Activated B cell treated with CpG ODN at 0.5 μM for 24 hours (primary cell): ENCODE measurements at regions not wholly inside any gene's neighbourhood (a gene's known extent, or its start where the extent isn't known, plus 50 kb on each side); places are given as distances from the start of the nearest gene placed in this dataset.

Experiments
- ATAC-seq: fragments of 200-7000 bp; cut with Tn5 transposase; one replicate; pipeline ENCODE4 v1.10.0; 2021; ENCODE audit warnings: low read depth, mild to moderate bottlenecking, moderate library complexity
- CTCF ChIA-PET: fragments of 350-600 bp; sonication (Branson Sonifier 250); formaldehyde crosslinking; loops from one replicate; lab custom pipeline; 2021; ENCODE audit warnings: antibody characterized with exemption; lab: Charles Lee
- POLR2A ChIA-PET: fragments of 350-600 bp; sonication (Branson Sonifier 250); formaldehyde crosslinking; loops from one replicate; lab custom pipeline; 2021; ENCODE audit warnings: antibody characterized with exemption; lab: Charles Lee
- DNase-seq: peaks from one replicate; pipeline ENCODE4 v3.0.0; 2022
- H3K27ac Mint-ChIP-seq: one replicate; pipeline ENCODE4 v1.8.0; 2020; ENCODE audit warnings: mixed read lengths
- H3K27me3 Mint-ChIP-seq: one replicate; pipeline ENCODE4 v1.8.0; 2021; ENCODE audit warnings: mixed read lengths
- H3K36me3 Mint-ChIP-seq: one replicate; pipeline ENCODE4 v1.8.0; 2021; ENCODE audit warnings: low read depth, mixed read lengths
- H3K4me1 Mint-ChIP-seq: one replicate; pipeline ENCODE4 v1.8.0; 2021; ENCODE audit warnings: mixed read lengths
- H3K4me3 Mint-ChIP-seq: one replicate; pipeline ENCODE4 v1.8.0; 2020; ENCODE audit warnings: mild to moderate bottlenecking, mixed read lengths
- H3K9me3 Mint-ChIP-seq: one replicate; pipeline ENCODE4 v1.8.0; 2020; ENCODE audit warnings: mixed read lengths
- intact Hi-C: fragments of 100-400 bp; cut with micrococcal nuclease; formaldehyde crosslinking; loops from one replicate; pipeline ENCODE4 v1.15.1; 2024
- TF ChIP-seq, protein P1 (sequence below): fragments of 200-600 bp; IDR thresholded peaks from one replicate; pipeline ENCODE4 v1.8.0; 2022; ENCODE audit warnings: antibody characterized with exemption, mild to moderate bottlenecking

DNA sequence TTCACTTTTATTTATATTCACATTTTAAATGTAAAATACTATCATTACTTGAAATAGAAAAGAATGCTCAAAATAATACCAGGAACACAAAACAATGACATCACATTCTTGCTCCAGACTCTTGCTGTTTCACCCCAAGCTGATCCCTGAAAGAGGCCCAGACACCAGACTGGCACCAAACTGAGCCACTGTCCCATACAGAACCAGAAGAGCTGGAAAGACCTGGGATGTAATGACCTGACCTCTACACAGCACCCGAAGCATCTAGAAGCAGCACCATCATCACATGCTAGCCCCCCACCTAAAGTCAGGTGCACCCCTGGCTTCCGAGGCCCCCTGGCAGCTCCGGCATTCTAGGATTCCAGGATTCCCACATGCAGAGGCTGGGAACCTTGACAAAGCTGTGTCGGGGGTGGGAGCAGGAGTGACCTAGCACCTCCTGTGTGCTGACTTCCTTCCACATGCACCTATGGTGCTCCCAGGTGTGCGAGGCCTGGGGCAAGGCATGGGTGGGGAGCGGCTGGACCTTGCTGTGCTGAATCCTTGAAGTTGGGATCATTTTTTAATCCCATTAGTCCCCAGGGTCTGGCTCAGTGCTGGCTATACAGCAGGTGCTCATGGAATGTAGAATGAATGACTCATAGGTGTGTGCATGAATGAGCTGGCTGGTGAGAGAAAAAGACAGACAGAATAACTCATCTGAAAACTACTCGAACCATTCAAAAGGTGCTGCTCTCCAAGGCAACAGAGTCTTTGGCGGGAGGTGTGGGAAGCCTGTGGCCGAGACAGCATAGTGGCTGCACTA is 144.7 kb upstream of the IQSEC1 start:
- Mint-ChIP-seq H3K4me1 (no peaks in the 10 kb centered on the region), H3K27ac (no peak overlapping the region), H3K36me3 (no peaks in the 10 kb centered on the region), H3K27me3 (peaks cover 30% of the 10 kb centered on the region), H3K9me3 (no peaks in the 10 kb centered on the region), H3K4me3 (no peak overlapping the region)
- ChIA-PET CTCF (no interaction called here), POLR2A (no interaction called here)
- DNase-seq, result no peak
- TF ChIP-seq, protein P1, sequence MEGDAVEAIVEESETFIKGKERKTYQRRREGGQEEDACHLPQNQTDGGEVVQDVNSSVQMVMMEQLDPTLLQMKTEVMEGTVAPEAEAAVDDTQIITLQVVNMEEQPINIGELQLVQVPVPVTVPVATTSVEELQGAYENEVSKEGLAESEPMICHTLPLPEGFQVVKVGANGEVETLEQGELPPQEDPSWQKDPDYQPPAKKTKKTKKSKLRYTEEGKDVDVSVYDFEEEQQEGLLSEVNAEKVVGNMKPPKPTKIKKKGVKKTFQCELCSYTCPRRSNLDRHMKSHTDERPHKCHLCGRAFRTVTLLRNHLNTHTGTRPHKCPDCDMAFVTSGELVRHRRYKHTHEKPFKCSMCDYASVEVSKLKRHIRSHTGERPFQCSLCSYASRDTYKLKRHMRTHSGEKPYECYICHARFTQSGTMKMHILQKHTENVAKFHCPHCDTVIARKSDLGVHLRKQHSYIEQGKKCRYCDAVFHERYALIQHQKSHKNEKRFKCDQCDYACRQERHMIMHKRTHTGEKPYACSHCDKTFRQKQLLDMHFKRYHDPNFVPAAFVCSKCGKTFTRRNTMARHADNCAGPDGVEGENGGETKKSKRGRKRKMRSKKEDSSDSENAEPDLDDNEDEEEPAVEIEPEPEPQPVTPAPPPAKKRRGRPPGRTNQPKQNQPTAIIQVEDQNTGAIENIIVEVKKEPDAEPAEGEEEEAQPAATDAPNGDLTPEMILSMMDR, result no peak
- no peak for ATAC-seq
- intact Hi-C loops, result no loop called here

DNA sequence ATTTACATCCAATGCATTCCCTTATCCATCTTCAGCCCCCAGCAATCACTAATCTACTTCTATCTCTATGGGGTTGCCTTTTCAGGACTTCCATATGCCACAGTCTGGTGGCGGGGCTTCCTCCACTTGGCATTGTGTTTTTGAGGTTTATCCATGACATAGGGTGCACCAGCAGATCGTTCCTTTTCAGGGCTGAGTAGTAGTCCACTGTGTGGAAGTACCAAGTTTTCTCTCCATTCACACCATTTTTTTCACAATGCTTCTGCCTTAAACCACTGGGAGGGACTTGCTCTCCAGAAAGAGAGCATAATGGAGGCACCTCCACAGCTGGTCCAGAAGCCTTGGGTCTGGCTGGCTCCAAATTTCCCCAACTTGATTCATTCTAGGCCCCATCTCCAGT is 144.0 kb upstream of the IQSEC1 start:
- ATAC-seq, result no peak
- DNase-seq, result no peak
- Mint-ChIP-seq H3K27ac (no peak overlapping the region), H3K4me1 (no peaks in the 10 kb centered on the region), H3K4me3 (no peak overlapping the region), H3K27me3 (peaks cover 30% of the 10 kb centered on the region), H3K9me3 (no peaks in the 10 kb centered on the region), H3K36me3 (no peaks in the 10 kb centered on the region)
- ChIA-PET CTCF (no interaction called here), POLR2A (no interaction called here)
- TF ChIP-seq, protein P1, result no peak
- intact Hi-C loops, result no loop called here

DNA sequence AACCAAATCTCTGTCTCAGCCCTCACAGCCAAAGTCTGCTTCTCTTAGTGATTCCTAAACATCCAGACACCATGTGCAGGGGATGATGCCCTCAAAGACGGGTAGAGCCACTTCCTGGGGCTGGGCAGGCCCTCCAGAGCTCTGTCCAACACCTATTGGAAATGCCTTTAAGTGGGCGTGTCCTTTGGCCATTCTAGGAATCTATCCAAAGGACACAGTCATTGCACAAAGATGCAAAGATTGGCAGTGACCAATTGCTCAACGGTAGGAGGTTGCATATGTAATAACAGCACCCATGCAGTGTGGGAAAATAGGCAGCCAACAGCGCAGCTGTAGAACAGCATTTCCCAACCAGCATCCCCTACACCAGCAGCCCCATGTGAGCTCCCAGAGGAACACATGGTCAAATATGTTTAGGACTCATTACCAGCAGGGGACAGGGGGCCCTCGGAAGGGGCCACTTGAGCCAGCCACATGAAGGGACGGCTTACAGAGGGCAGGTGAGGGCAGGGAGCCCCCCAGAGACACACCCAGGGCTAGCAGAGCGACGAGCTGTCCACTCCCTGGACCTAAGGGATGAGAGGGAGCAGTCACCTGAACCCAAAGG is 142.8 kb upstream of the IQSEC1 start:
- H3K27me3 Mint-ChIP-seq, result peaks cover 32% of the 10 kb centered on the region
- POLR2A ChIA-PET, result no interaction called here

DNA sequence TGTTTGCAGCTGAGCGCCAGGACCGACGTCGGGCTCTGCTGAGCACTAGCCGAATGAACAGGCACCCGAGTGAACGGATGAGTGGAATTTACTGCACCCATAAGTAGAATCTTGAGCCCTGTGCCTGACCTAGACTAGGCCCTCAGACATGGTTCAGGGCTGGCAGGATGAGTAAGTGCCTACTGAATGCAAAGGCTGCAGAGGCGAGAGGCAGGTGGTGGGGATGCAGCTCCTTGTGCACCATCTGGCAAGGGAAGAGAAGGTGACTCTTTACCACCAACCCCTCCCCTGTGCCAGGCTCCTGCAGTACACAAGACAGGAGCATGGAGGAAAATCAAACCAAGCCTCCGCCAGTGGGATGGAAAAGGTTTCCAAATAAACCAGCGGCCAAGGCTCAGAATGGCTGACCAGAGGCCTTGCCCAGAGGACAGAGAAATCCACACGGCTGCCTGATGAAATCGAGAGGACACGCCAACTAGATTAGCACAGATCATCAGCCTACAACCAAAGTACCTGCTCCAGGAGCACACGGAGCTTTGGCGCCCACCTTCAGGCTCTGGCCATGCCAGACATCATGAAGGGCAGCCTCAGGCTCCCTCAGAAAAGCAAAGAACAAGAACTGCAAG is 141.7 kb upstream of the IQSEC1 start:
- TF ChIP-seq, protein P1, result no peak
- no peaks in the 10 kb centered on the region for H3K9me3 Mint-ChIP-seq
- H3K36me3 Mint-ChIP-seq, result no peaks in the 10 kb centered on the region
- ATAC-seq (no peak), DNase-seq (no peak)
- H3K27ac Mint-ChIP-seq, result no peak overlapping the region
- ChIA-PET POLR2A (no interaction called here), CTCF (no interaction called here)
- peaks cover 32% of the 10 kb centered on the region for H3K27me3 Mint-ChIP-seq
- no peak overlapping the region for H3K4me3 Mint-ChIP-seq
- H3K4me1 Mint-ChIP-seq, result no peaks in the 10 kb centered on the region
- intact Hi-C loops, result no loop called here

More for the DNA sequence above, 142.8 kb upstream of the IQSEC1 start:
- no peak overlapping the region for H3K4me3 Mint-ChIP-seq
- ATAC-seq, result no peak
- intact Hi-C loops, result no loop called here
- no peaks in the 10 kb centered on the region for H3K9me3 Mint-ChIP-seq
- no peaks in the 10 kb centered on the region for H3K4me1 Mint-ChIP-seq
- CTCF ChIA-PET, result no interaction called here
- H3K36me3 Mint-ChIP-seq, result no peaks in the 10 kb centered on the region
- H3K27ac Mint-ChIP-seq, result no peak overlapping the region
- TF ChIP-seq, protein P1, result no peak
- no peak for DNase-seq
